Parathyroid adenoma (tissue), 2 donors: ENCODE measurements at regions not wholly inside any gene's neighbourhood (a gene's known extent, or its start where the extent isn't known, plus 50 kb on each side); places are given as distances from the start of the nearest gene placed in this dataset.

Experiments used
- H2AFZ ChIP-seq: fragments of 300-600 bp; sonication (generic); one replicate; pipeline ENCODE4 v1.7.0; 2017; ENCODE audit warnings: antibody characterized with exemption, mild to moderate bottlenecking
- H3K27ac ChIP-seq: fragments of 300-600 bp; sonication (generic); one replicate; pipeline ENCODE4 v1.7.0; 2017
- H3K27me3 ChIP-seq: fragments of 300-600 bp; sonication (generic); one replicate; pipeline ENCODE4 v1.7.0; 2017; ENCODE audit warnings: low read length; ENCODE audit not compliant: control insufficient read depth, insufficient read depth
- H3K36me3 ChIP-seq: fragments of 300-600 bp; sonication (generic); one replicate; pipeline ENCODE4 v1.7.0; 2017; ENCODE audit warnings: low read length; ENCODE audit not compliant: control insufficient read depth, insufficient read depth
- H3K4me1 ChIP-seq: fragments of 300-600 bp; sonication (generic); one replicate; pipeline ENCODE4 v1.7.0; 2017; ENCODE audit warnings: control low read depth
- H3K4me2 ChIP-seq: fragments of 300-600 bp; sonication (generic); one replicate; pipeline ENCODE4 v1.7.0; 2017; ENCODE audit warnings: low read length
- H3K4me3 ChIP-seq: fragments of 300-600 bp; sonication (generic); one replicate; pipeline ENCODE4 v1.7.0; 2017; ENCODE audit warnings: low read depth, low read length
- H3K79me2 ChIP-seq: fragments of 300-600 bp; sonication (generic); one replicate; pipeline ENCODE4 v1.7.0; 2017; ENCODE audit warnings: control low read depth
- H3K9ac ChIP-seq: fragments of 300-600 bp; sonication (generic); one replicate; pipeline ENCODE4 v1.7.0; 2017; ENCODE audit warnings: mild to moderate bottlenecking
- H3K9me3 ChIP-seq: fragments of 300-600 bp; sonication (generic); one replicate; pipeline ENCODE4 v1.7.0; 2017; ENCODE audit warnings: low read length; ENCODE audit not compliant: control insufficient read depth
- TF ChIP-seq, protein P1 (sequence below): fragments of 300-600 bp; sonication (generic); IDR thresholded peaks from one replicate; pipeline ENCODE4 v1.7.0; 2017; ENCODE audit warnings: antibody characterized with exemption, mild to moderate bottlenecking
- donor health status: primary hyperparathyroidism.

GRCh38 chr5:5751987-5752386 lies 329.5 kb downstream of the ICE1 start:
- H3K36me3 ChIP-seq = no peaks in the 10 kb centered on the region
- no peak overlapping the region for H3K4me2 ChIP-seq
- H3K4me3 ChIP-seq = no peak overlapping the region
- no peaks in the 10 kb centered on the region for H3K27me3 ChIP-seq
- no peaks in the 10 kb centered on the region for H3K9me3 ChIP-seq
- H2AFZ ChIP-seq = no peak overlapping the region
- H3K79me2 ChIP-seq = no peaks in the 10 kb centered on the region
- TF ChIP-seq, protein P1, sequence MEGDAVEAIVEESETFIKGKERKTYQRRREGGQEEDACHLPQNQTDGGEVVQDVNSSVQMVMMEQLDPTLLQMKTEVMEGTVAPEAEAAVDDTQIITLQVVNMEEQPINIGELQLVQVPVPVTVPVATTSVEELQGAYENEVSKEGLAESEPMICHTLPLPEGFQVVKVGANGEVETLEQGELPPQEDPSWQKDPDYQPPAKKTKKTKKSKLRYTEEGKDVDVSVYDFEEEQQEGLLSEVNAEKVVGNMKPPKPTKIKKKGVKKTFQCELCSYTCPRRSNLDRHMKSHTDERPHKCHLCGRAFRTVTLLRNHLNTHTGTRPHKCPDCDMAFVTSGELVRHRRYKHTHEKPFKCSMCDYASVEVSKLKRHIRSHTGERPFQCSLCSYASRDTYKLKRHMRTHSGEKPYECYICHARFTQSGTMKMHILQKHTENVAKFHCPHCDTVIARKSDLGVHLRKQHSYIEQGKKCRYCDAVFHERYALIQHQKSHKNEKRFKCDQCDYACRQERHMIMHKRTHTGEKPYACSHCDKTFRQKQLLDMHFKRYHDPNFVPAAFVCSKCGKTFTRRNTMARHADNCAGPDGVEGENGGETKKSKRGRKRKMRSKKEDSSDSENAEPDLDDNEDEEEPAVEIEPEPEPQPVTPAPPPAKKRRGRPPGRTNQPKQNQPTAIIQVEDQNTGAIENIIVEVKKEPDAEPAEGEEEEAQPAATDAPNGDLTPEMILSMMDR = no peak
- no peaks in the 10 kb centered on the region for H3K4me1 ChIP-seq
- no peak overlapping the region for H3K9ac ChIP-seq
- H3K27ac ChIP-seq = no peak overlapping the region

DNA sequence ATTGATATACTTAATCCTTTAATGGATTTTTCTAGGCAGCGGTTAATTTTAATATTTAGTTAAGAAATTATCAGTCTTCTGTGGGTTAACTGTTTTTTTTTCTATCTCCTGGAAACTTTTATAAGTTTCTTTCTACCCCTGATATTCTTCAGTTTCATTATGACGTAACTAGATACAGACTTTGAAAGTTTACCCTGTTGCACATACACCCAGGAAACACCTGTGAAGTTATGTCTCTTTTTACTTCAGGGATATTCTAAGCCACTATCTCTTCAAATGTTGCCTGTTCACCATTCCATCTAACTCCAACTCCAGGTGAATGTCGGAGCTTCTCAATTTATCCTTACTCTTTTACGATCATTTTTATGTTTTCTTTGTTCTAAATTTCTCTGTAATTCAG lies 329.0 kb downstream of the ICE1 start:
- Histone ChIP-seq H3K27ac (no peak overlapping the region), H3K4me1 (no peaks in the 10 kb centered on the region), H3K79me2 (no peaks in the 10 kb centered on the region), H3K9me3 (no peaks in the 10 kb centered on the region), H3K9ac (no peak overlapping the region), H2AFZ (no peak overlapping the region), H3K4me3 (no peak overlapping the region), H3K4me2 (no peak overlapping the region), H3K36me3 (no peaks in the 10 kb centered on the region), H3K27me3 (no peaks in the 10 kb centered on the region)
- TF ChIP-seq, protein P1 = no peak

GRCh38 chr5:5741418-5741817 lies 318.9 kb downstream of the ICE1 start:
- Histone ChIP-seq H3K27ac (no peak overlapping the region), H2AFZ (no peak overlapping the region), H3K9me3 (no peaks in the 10 kb centered on the region), H3K4me3 (no peak overlapping the region), H3K27me3 (no peaks in the 10 kb centered on the region), H3K4me1 (no peaks in the 10 kb centered on the region), H3K9ac (no peak overlapping the region), H3K4me2 (no peak overlapping the region), H3K36me3 (no peaks in the 10 kb centered on the region), H3K79me2 (no peaks in the 10 kb centered on the region)
- TF ChIP-seq, protein P1 = no peak

DNA sequence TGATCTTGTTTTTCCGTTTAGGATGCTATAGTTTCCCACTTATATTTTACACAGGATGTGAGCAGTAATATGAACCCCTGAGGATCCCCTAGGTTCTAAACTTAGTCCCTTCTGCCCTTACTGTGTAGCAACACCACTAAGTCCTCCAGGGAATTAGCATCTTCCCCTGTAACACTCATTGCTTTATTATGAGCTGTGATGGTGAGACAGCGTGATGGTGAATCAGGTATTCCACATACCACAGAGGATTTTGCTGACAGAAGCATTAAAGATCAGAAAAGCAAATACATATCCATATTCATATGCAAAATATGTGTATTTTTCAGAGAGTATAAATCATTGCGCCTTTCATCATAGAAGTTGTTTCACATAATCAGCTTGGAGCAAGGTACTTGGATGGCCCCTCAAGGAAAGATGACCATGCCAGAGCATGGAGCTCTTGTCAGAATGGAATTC lies 317.0 kb downstream of the ICE1 start:
- Histone ChIP-seq H3K4me1 (no peaks in the 10 kb centered on the region), H3K4me2 (no peak overlapping the region), H3K4me3 (no peak overlapping the region), H2AFZ (no peak overlapping the region), H3K27ac (no peak overlapping the region), H3K9me3 (no peaks in the 10 kb centered on the region), H3K27me3 (no peaks in the 10 kb centered on the region), H3K36me3 (no peaks in the 10 kb centered on the region), H3K79me2 (no peaks in the 10 kb centered on the region), H3K9ac (no peak overlapping the region)
- TF ChIP-seq, protein P1 = no peak

DNA sequence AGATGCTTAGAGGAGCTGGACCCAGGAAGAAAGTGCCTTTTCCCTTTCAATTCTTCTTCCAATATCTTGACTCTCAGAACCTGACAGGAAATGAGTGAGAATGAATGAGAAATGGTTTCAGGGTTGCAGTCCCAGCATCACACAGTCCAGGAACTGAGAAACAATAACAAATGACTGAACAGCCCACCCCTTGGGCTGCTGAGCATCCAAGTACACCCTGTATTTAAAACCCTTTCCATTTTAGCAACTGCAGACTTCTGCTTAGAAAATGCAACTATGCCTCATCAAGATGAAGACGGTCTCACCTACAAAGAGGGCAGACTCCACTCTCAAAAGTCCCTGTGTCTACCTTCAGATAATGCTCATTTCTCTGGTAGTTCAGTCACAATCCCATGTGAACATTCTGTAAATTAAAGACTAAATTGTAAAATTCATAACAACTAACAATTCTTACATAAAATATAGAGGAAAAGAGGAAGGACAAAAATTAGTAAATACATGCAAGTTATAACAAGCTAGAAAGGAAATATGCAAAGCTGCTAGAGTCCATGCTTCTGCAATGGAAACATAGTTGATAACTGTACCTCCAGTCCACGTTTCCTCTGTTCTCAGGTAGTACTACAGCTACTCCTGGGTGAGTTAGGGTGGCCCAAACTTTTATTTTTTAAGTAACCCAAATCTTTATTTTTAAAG lies 316.5 kb downstream of the ICE1 start:
- no peaks in the 10 kb centered on the region for H3K79me2 ChIP-seq
- H3K9me3 ChIP-seq = no peaks in the 10 kb centered on the region
- no peak overlapping the region for H3K9ac ChIP-seq
- no peak overlapping the region for H3K4me2 ChIP-seq
- no peak overlapping the region for H3K27ac ChIP-seq
- H3K4me1 ChIP-seq = no peaks in the 10 kb centered on the region
- TF ChIP-seq, protein P1 = no peak
- H2AFZ ChIP-seq = no peak overlapping the region
- no peaks in the 10 kb centered on the region for H3K27me3 ChIP-seq
- no peak overlapping the region for H3K4me3 ChIP-seq
- H3K36me3 ChIP-seq = no peaks in the 10 kb centered on the region
